ENCODE measurements at regions not wholly inside any gene's neighbourhood (a gene's known extent, or its start where the extent isn't known, plus 50 kb on each side); places are given as distances from the start of the nearest gene placed in this dataset.

DNA sequence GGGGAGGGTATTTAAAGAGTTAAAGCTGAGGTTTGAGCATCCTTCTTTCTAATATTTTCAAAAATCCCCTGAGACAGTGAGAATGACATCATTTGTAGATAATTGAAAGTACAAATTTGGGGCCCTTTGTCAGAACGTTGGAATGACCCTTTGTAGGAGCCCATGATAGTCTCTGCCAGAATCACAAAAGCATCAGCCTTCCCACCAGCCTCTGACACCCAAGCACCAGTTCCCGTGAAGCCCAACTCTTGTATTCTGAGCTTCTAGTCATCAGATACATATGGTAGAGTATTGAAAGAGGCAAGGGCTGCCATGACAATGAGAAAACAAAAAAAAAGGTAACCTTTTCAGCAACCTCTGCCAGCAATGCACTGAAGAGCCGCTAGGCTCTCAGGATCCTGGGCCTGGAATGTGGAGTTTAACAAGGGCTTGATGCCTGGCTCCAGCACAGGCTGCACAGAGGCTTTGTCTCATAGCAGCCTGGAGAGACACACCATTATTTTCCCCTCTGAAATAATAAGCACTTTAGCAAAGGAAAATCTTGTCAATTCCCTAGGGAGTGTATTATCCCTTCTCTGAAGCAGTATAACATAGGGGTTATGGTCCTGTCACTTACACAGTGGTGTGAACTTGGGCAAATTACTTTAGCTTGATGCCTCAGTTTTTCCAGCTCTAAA, 114.4 kb downstream of the ZNF608 start:
- DNase-seq (ENCODE audit: low read depth), result no peak
- TF ChIP-seq, protein P1, sequence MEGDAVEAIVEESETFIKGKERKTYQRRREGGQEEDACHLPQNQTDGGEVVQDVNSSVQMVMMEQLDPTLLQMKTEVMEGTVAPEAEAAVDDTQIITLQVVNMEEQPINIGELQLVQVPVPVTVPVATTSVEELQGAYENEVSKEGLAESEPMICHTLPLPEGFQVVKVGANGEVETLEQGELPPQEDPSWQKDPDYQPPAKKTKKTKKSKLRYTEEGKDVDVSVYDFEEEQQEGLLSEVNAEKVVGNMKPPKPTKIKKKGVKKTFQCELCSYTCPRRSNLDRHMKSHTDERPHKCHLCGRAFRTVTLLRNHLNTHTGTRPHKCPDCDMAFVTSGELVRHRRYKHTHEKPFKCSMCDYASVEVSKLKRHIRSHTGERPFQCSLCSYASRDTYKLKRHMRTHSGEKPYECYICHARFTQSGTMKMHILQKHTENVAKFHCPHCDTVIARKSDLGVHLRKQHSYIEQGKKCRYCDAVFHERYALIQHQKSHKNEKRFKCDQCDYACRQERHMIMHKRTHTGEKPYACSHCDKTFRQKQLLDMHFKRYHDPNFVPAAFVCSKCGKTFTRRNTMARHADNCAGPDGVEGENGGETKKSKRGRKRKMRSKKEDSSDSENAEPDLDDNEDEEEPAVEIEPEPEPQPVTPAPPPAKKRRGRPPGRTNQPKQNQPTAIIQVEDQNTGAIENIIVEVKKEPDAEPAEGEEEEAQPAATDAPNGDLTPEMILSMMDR (IDR thresholded peaks at IDR 0.05; ENCODE audit: control insufficient read depth, insufficient read depth, low read depth, low read length, missing control alignments), result no peak
- H3K4me3 ChIP-seq (ENCODE audit: control insufficient read depth, low read depth, low read length), result no peak overlapping the region

DNA sequence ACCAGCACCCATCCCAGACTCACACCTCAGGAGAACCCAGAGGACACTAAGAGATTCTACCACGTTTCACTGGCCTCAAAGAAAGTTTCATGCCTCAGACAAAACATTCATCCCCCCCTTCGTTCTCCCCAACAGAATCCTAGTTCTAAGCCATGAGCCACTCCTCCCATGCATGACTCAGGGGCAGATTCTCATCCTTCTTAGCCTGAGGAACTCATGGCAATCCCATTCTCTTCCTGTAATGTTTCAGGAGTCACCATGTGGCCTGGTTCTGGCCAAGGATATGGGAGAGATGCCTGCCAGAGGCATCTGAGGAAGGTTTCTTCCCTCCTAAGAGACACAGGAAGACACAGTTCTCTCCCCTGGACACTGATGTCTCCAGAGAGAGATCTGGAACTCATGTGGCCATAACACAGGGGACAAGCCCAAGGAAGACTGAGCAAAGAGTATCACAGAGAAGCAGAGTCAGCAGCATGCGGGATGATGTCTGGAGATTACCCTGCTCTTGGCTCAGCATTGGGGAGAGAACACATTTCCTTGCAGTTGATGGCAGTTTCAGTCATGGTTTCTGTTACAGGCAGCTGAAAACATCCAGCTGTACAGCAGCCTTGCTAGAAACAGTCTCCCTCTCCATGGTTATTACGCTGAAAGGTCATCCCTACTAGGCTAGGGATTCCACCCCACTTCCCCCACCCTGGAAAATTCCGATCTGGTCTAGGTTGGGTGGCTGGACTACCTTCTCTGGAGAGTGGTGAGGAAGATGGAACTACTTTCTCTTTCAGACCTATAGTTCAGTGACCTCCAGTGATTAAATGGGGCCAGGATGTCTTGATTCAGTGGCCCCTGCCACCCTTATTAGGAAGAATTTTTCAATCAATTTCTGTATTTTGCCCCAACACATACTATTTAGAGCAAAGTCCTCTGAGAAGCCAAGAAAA, 115.4 kb downstream of the ZNF608 start:
- TF ChIP-seq, protein P1 (IDR thresholded peaks at IDR 0.05; ENCODE audit: control insufficient read depth, insufficient read depth, low read depth, low read length, missing control alignments), result no peak
- no peak overlapping the region for H3K4me3 ChIP-seq (ENCODE audit: control insufficient read depth, low read depth, low read length)
- no peak for DNase-seq (ENCODE audit: low read depth)

DNA sequence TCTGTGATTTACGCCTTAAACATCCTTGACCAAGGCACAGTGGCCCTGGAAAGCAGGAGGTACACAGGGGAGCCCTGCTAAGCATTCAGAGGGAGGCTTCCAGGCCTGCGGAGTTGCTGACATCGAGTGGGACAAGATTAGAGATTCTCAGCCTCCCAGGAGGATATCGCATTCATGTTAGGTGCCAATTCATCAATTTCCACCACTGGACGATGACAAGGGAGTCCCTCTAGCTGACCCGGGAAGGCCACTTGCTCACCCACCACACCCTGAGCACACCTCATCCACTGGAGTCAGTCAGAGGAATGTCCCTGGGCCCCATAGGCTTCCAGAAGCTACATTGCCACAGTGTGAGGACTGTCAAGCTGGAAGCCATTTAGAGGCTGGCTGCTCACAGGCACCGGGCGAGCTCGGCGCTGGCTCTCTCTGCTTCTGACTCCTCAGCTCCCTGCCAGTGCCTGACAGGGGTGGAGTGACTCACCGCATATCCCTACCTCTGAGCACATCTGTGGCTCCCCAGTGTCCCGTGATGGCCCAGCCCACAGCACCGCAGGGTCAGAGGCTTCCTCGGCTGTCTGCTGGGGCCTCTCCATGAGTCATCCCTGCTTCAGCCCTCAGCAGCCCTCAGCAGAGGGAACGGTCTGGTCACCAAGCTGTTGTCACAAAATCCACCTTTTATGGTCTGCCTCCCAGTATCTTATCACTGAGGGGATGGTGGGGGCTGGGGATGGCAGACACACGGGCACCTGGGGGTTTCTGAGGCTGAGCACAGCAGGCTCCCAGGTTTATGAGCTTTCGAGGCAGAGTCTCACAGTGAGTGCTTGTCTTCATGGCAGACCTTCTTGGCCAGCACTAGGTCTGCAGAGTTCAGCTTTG, 117.5 kb downstream of the ZNF608 start:
- no peak overlapping the region for H3K4me3 ChIP-seq (ENCODE audit: control insufficient read depth, low read depth, low read length)
- TF ChIP-seq, protein P1 (IDR thresholded peaks at IDR 0.05; ENCODE audit: control insufficient read depth, insufficient read depth, low read depth, low read length, missing control alignments), result no peak
- DNase-seq (ENCODE audit: low read depth), result peak; percentile 86

DNA sequence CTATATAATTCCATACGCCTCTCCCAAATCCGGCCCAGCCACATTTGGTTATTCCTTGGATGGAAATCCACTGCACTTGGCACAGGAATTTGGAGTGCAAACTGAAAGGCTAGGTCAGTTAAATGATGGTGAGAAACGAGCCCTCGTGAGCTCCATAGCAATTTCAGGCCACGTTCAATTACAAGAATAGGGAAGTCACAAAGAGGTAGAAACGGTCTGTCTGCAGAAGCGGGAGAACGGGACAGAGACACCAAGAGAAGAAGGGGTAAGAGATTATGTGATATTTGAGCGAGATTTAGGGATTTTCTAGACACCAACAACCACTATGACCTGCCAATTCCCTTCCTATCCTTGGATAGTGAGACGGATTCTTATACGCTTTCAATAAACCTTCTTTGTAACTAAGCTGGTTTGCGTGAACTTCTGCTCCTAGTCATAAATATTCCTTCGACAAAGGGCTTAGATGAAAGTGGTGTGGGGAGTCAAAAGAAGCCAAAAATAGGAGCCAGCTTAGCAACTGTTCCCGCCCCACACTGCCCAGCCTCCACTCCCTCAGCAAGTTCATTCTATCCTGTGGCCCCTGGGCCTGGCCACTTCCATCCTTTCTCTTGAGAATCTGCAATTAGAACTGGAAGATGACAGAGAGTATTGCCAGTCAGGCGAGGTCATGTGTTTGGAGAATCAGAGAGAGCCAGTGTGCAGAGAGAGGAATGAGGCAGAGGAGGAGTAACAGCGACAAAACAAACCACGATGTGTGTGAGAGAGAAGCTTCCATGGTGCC, 118.4 kb downstream of the ZNF608 start:
- H3K4me3 ChIP-seq (ENCODE audit: control insufficient read depth, low read depth, low read length), result no peak overlapping the region
- TF ChIP-seq, protein P1 (IDR thresholded peaks at IDR 0.05; ENCODE audit: control insufficient read depth, insufficient read depth, low read depth, low read length, missing control alignments), result no peak
- no peak for DNase-seq (ENCODE audit: low read depth)

DNA sequence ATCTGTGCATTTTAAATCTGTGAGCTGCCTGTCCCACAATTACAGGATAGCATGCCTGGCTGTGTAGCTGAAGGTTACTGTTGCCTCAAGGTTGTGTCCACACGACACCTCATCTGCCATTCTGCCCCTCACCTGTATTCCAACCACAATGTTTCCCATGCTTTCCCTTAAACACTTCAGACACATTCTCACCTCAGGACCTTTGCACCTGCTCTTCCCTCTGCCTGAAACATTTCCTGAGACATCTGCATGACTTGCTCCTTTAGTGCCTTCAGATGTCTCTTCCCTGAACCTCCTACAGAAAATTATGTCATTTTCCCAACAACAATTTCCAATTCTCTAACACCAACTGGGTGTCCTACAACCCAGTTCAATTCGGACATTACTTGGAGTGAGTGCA, 120.4 kb downstream of the ZNF608 start:
- TF ChIP-seq, protein P1 (IDR thresholded peaks at IDR 0.05; ENCODE audit: control insufficient read depth, insufficient read depth, low read depth, low read length, missing control alignments), result no peak
- H3K4me3 ChIP-seq (ENCODE audit: control insufficient read depth, low read depth, low read length), result no peak overlapping the region
- DNase-seq (ENCODE audit: low read depth), result no peak
